K562 (cell line): ENCODE measurements at regions not wholly inside any gene's neighbourhood (a gene's known extent, or its start where the extent isn't known, plus 50 kb on each side); places are given as distances from the start of the nearest gene placed in this dataset.

ENCODE experiments used
- ATAC-seq: fragments of 200-7000 bp; cut with Tn5 transposase; 3 replicates; pipeline ENCODE4 v1.9.1; 2020; ENCODE audit warnings: moderate library complexity
- BruUV-seq: library from RNA; stranded (reverse); fragments of 400-500 nt; replicated peaks from 2 replicates; lab custom pipeline; 2021; lab: Mats Ljungman, UMichigan
- CTCF ChIA-PET: fragments of 300-600 bp; formaldehyde crosslinking; extraction: SDS; loops from one replicate; lab custom pipeline; 2021; ENCODE audit warnings: low intra/inter-chr PET ratio; lab: Yijun Ruan, JAX
- POLR2A ChIA-PET: fragments of 300-600, 350-650 bp; sonication (Branson Sonifier 250); formaldehyde crosslinking; extraction: SDS; loops from one replicate; lab custom pipeline; 2021; ENCODE audit warnings: antibody characterized with exemption, inconsistent platforms; lab: Yijun Ruan, JAX
- DNase-seq, 4 experiments: peaks; one replicate each; pipeline versions ENCODE4 v3.0.0 to v3.0.0-alpha.2; 2011 to 2018; ENCODE audit warnings: low spot score in 3 of 4, mixed read lengths in 3 of 4; ENCODE audit errors: extremely low read depth in 1 of 4
- FAIRE-seq: peaks from 2 replicates; lab custom pipeline; 2011; peaks lifted over from hg19 to GRCh38; lab: Jason Lieb, UNC
- H2AFZ ChIP-seq: 2 replicates; pipeline ENCODE4 v1.6.0; 2011; ENCODE audit warnings: low read depth, low read length, control low read depth, inconsistent platforms
- H3K27ac ChIP-seq: fragments of 200-600 bp; 3 replicates; pipeline ENCODE4 v1.8.0; 2011; ENCODE audit warnings: low read depth, mild to moderate bottlenecking, control low read depth, inconsistent platforms, low read length, moderate library complexity, mixed read lengths; ENCODE audit errors: extremely low read depth
- H3K27me3 ChIP-seq, 2 experiments: fragments of 300-600 bp in 1 of 2; 2 replicates in 1 of 2; 3 replicates in 1 of 2; pipeline versions ENCODE4 v1.6.0 to v1.8.0; 2011; ENCODE audit warnings: inconsistent platforms in 2 of 2, low read length in 2 of 2, mild to moderate bottlenecking in 1 of 2, mixed read lengths in 1 of 2, moderate library complexity in 1 of 2; ENCODE audit not compliant: control insufficient read depth in 2 of 2, insufficient read depth in 2 of 2
- H3K36me3 ChIP-seq: fragments of 300-600 bp; 3 replicates; pipeline ENCODE4 v1.8.0; 2011; ENCODE audit warnings: mild to moderate bottlenecking, low read length, inconsistent platforms; ENCODE audit not compliant: control insufficient read depth, insufficient read depth
- H3K4me1 ChIP-seq, 2 experiments: fragments of 200-600 bp in 1 of 2; replicated peaks in 1 of 2; 2 replicates in 1 of 2; 3 replicates in 1 of 2; pipeline versions ENCODE4 v1.5.1 to v1.8.0; 2011; ENCODE audit warnings: inconsistent platforms in 2 of 2, low read length in 2 of 2, mild to moderate bottlenecking in 1 of 2, mixed read lengths in 1 of 2, moderate library complexity in 1 of 2; ENCODE audit not compliant: control insufficient read depth in 2 of 2, insufficient read depth in 2 of 2
- H3K4me2 ChIP-seq: 2 replicates; pipeline ENCODE4 v1.6.1; 2011; ENCODE audit warnings: low read length, control low read depth, inconsistent platforms, mixed read lengths; ENCODE audit not compliant: insufficient read depth
- H3K4me3 ChIP-seq: fragments of 200-600 bp; sonication (generic), shearing (Covaris generic); 2 replicates; pipeline ENCODE4 v1.5.1; 2016; ENCODE audit warnings: control low read depth, inconsistent platforms
- H3K79me2 ChIP-seq: fragments of 200-600 bp; 3 replicates; pipeline ENCODE4 v1.8.0; 2011; ENCODE audit warnings: low read length, inconsistent platforms; ENCODE audit not compliant: control insufficient read depth, insufficient read depth
- H3K9ac ChIP-seq, 2 experiments: 2 replicates each; pipeline versions ENCODE4 v1.6.0 to v1.6.1; 2011; ENCODE audit warnings: low read depth in 2 of 2, low read length in 2 of 2, control low read depth in 1 of 2, inconsistent platforms in 1 of 2, mild to moderate bottlenecking in 1 of 2, mixed read lengths in 1 of 2; ENCODE audit not compliant: insufficient read depth in 1 of 2
- H3K9me1 ChIP-seq: one replicate; pipeline ENCODE4 v1.6.0; 2011; ENCODE audit warnings: inconsistent platforms, mild to moderate bottlenecking, low read length, moderate library complexity; ENCODE audit not compliant: control insufficient read depth, insufficient read depth
- H3K9me3 ChIP-seq: replicated peaks from 2 replicates; pipeline ENCODE4 v1.5.1; 2011; ENCODE audit warnings: low read depth, low read length, inconsistent platforms; ENCODE audit not compliant: control insufficient read depth, insufficient read depth
- H4K20me1 ChIP-seq: replicated peaks from 2 replicates; pipeline ENCODE4 v1.6.1; 2011; ENCODE audit warnings: low read length, inconsistent platforms, mixed read lengths; ENCODE audit not compliant: control insufficient read depth, insufficient read depth
- DIDO1 ChIP-seq: fragments of 450-650 bp; IDR thresholded peaks from 2 replicates; pipeline ENCODE4 v1.6.1; 2016; ENCODE audit warnings: low read depth, missing biosample characterization, missing genetic modification characterization
- E2F6 ChIP-seq, 2 experiments: IDR thresholded peaks; 2 replicates each; pipeline ENCODE4 v1.6.1; 2011; ENCODE audit warnings: borderline replicate concordance in 1 of 2, control low read depth in 1 of 2, low read depth in 1 of 2, low read length in 1 of 2, mild to moderate bottlenecking in 1 of 2, mixed read lengths in 1 of 2, moderate library complexity in 1 of 2; ENCODE audit not compliant: insufficient read depth in 1 of 2, insufficient read length in 1 of 2, poor library complexity in 1 of 2, severe bottlenecking in 1 of 2; ENCODE audit errors: extremely low read depth in 1 of 2
- ERF ChIP-seq: fragments of 450-650 bp; formaldehyde crosslinking; IDR thresholded peaks from 2 replicates; pipeline ENCODE4 v1.4.0; 2020; ENCODE audit warnings: mild to moderate bottlenecking, mixed read lengths
- GTF2B ChIP-seq: IDR thresholded peaks from 2 replicates; pipeline ENCODE4 v1.6.1; 2011; ENCODE audit not compliant: insufficient read length; ENCODE audit errors: extremely low read depth
- NR0B1 ChIP-seq: fragments of 450-650 bp; IDR thresholded peaks from one replicate; pipeline ENCODE4 v1.6.1; 2018; ENCODE audit warnings: mild to moderate bottlenecking, moderate library complexity; ENCODE audit not compliant: partially characterized antibody
- PHB ChIP-seq: fragments of 250-450 bp; sonication (Bioruptor Pico); IDR thresholded peaks from 2 replicates; pipeline ENCODE4 v1.5.0; 2021
- TCF7 ChIP-seq: sonication (generic); IDR thresholded peaks from 2 replicates; pipeline ENCODE4 v1.6.1; 2016; ENCODE audit warnings: antibody characterized with exemption, borderline replicate concordance
- TEAD1 ChIP-seq, 2 experiments: fragments of 450-650 bp in 1 of 2; sonication (generic) in 1 of 2; formaldehyde crosslinking; IDR thresholded peaks; 2 replicates each; pipeline versions ENCODE4 v1.4.0 to v1.8.0; 2020 to 2022; ENCODE audit warnings: mild to moderate bottlenecking in 2 of 2, missing genetic modification reagents in 1 of 2
- THAP12 ChIP-seq: fragments of 250-450 bp; sonication (Bioruptor Pico); IDR thresholded peaks from 2 replicates; pipeline ENCODE4 v1.9.0; 2021; ENCODE audit warnings: mild to moderate bottlenecking, inconsistent platforms
- USF1 ChIP-seq: sonication (generic); formaldehyde crosslinking; IDR thresholded peaks from 2 replicates; pipeline ENCODE4 v1.9.0; 2022; ENCODE audit warnings: mild to moderate bottlenecking, missing genetic modification reagents
- ZNF232 ChIP-seq: sonication (generic); formaldehyde crosslinking; IDR thresholded peaks from 2 replicates; pipeline ENCODE4 v1.8.0; 2022; ENCODE audit warnings: mild to moderate bottlenecking, missing genetic modification reagents
- ZNF280B ChIP-seq: fragments of 250-450 bp; sonication (Bioruptor Pico); IDR thresholded peaks from 2 replicates; pipeline ENCODE4 v1.5.1; 2021; ENCODE audit warnings: mild to moderate bottlenecking
- ZNF3 ChIP-seq: fragments of 250-450 bp; sonication (Bioruptor Pico); IDR thresholded peaks from 2 replicates; pipeline ENCODE4 v1.5.0; 2021; ENCODE audit warnings: mild to moderate bottlenecking, moderate library complexity
- ZNF583 ChIP-seq: fragments of 250-450 bp; sonication (Bioruptor Pico); IDR thresholded peaks from 2 replicates; pipeline ENCODE4 v1.4.0; 2020
- ZNF644 ChIP-seq: fragments of 200-800 bp; sonication (Bioruptor generic); IDR thresholded peaks from 2 replicates; pipeline ENCODE4 v1.6.1; 2016; ENCODE audit warnings: low read depth, missing genetic modification characterization, missing compliant biosample characterization
- ZZZ3 ChIP-seq: fragments of 450-650 bp; IDR thresholded peaks from 2 replicates; pipeline ENCODE4 v1.6.1; 2016; ENCODE audit warnings: antibody characterized with exemption, mild to moderate bottlenecking, moderate library complexity
- WGBS: fragments of 100-300 bp; shearing (Covaris generic); methylation state at CpG from one replicate; pipeline ENCODE4 v1.1.6; 2016; ENCODE audit warnings: low coverage, mixed read lengths; ENCODE audit not compliant: insufficient coverage; ENCODE audit errors: missing lambda C conversion rate; 5-methylcytosine and 5-hydroxymethylcytosine counted together
- in situ Hi-C: fragments of 300-500 bp; cut with MboI; formaldehyde crosslinking; loops from 4 replicates; pipeline ENCODE4 v1.15.0; 2018; ENCODE audit warnings: inconsistent platforms, mixed read lengths
- intact Hi-C: fragments of 100-400 bp; cut with micrococcal nuclease; formaldehyde crosslinking; loops from 2 replicates; pipeline ENCODE4 v1.14.2; 2022

GRCh38 chr21:16742741-16743140, 770.1 kb upstream of the CXADR start:
- ChIA-PET CTCF (no interaction called here), POLR2A (no interaction called here)
- Histone ChIP-seq H3K9ac (no peak overlapping the region), H3K79me2 (no peaks in the 10 kb centered on the region), H3K36me3 (no peaks in the 10 kb centered on the region), H3K9me1 (no peaks in the 10 kb centered on the region), H3K27ac (no peak overlapping the region), H3K4me1 (no peaks in the 10 kb centered on the region), H4K20me1 (no peaks in the 10 kb centered on the region), H3K27me3 (no peaks in the 10 kb centered on the region), H3K4me2 (no peak overlapping the region), H3K4me3 (no peak overlapping the region), H3K9me3 (no peaks in the 10 kb centered on the region), H2AFZ (no peak overlapping the region)
- WGBS = 0% methylated on average over 5 of the region's 5 CpGs
- intact Hi-C loops = no loop called here
- no TSS peak for BruUV-seq
- DNase-seq = no peak
- no peak for FAIRE-seq
- in situ Hi-C loops = no loop called here
- no peak for ATAC-seq
- no peak for TF ChIP-seq TCF7
- no peak for TF ChIP-seq GTF2B
- no peak for TF ChIP-seq ZNF583 (CRISPR knock-in tag)
- no peak for TF ChIP-seq E2F6 (IDR thresholded peaks at IDR 0.05; ENCODE audit: borderline replicate concordance in 1 of 2, extremely low read depth in 1 of 2, insufficient read depth in 1 of 2, insufficient read length in 1 of 2, low read depth in 1 of 2, low read length in 1 of 2, poor library complexity in 1 of 2, severe bottlenecking in 1 of 2)
- no peak for TF ChIP-seq ZNF280B
- TF ChIP-seq TEAD1 (CRISPR knock-in tag; IDR thresholded peaks at IDR 0.05) = no peak
- TF ChIP-seq ZNF232 = no peak
- no peak for TF ChIP-seq ZNF3 (CRISPR knock-in tag)
- TF ChIP-seq THAP12 (CRISPR knock-in tag) = no peak
- TF ChIP-seq NR0B1 = no peak
- TF ChIP-seq USF1 (CRISPR knock-in tag) = no peak
- TF ChIP-seq DIDO1 (tag) = no peak
- no peak for TF ChIP-seq ERF
- TF ChIP-seq ZNF644 (tag) = no peak
- TF ChIP-seq PHB (CRISPR knock-in tag) = no peak
- TF ChIP-seq ZZZ3 = no peak
